ENCODE measurements at regions not wholly inside any gene's neighbourhood (a gene's known extent, or its start where the extent isn't known, plus 50 kb on each side); places are given as distances from the start of the nearest gene placed in this dataset.

- Mint-ChIP-seq H3K27me3 (ENCODE audit: insufficient read depth) (no peaks in the 10 kb centered on the region), H3K4me1 (peaks cover 8% of the 10 kb centered on the region), H3K27ac (no peak overlapping the region), H3K36me3 (ENCODE audit: low read depth) (no peaks in the 10 kb centered on the region), H3K9me3 (no peaks in the 10 kb centered on the region), H3K4me3 (no peak overlapping the region)
- no peaks in the 10 kb centered on the region for H3K4me1 ChIP-seq (ENCODE audit: control insufficient read depth, insufficient read depth, low read length)
- no peak overlapping the region for H3K27ac ChIP-seq (ENCODE audit: low read depth, low read length)
- WGBS, 2 experiments (ENCODE audit: insufficient coverage in 1 of 2, insufficient read length in 1 of 2), result 96 to 98% methylated on average over 4 to 5 of the region's 5 CpGs
- DNase-seq, result no peak
- H3K27me3 ChIP-seq (ENCODE audit: control insufficient read depth, insufficient read depth, low read length, poor library complexity, severe bottlenecking), result no peaks in the 10 kb centered on the region
- no peaks in the 10 kb centered on the region for H3K36me3 ChIP-seq (ENCODE audit: control insufficient read depth, insufficient read depth, low read length)
- no peak for TF ChIP-seq CTCF (conservative IDR thresholded peaks at IDR 0.05)
- H3K9me3 ChIP-seq (ENCODE audit: control insufficient read depth, low read length), result no peaks in the 10 kb centered on the region
- no peak overlapping the region for H3K4me3 ChIP-seq (ENCODE audit: low read length)
- H3K9ac ChIP-seq (ENCODE audit: extremely low read depth, low read length, poor library complexity, severe bottlenecking), result no peak overlapping the region
Observed at GRCh38 chr1:217943361-217943760, 312.2 kb downstream of the SPATA17 start.

DNA sequence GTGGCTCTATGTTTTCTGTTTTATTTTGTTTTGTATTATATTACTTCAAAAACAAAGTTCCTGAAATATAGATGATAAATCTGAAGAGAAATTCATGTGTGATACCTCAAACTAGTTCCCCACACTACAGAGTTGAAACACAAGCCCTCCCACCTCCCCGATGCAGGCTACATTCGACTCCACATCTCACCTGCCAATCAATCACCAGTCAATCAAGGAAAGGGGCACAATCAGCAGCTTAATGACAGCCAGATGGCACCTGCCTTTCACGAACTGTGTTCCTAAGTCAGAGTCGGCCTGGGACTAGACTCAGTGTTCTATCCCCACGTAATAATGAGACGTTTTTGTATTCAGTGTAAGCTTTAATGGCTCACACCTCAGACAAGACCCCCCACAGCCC lies 313.4 kb downstream of the SPATA17 start:
- Histone ChIP-seq H3K9ac (ENCODE audit: extremely low read depth, low read length, poor library complexity, severe bottlenecking) (no peak overlapping the region), H3K36me3 (ENCODE audit: control insufficient read depth, insufficient read depth, low read length) (no peaks in the 10 kb centered on the region), H3K4me3 (ENCODE audit: low read length) (no peak overlapping the region), H3K27ac (ENCODE audit: low read depth, low read length) (no peak overlapping the region), H3K4me1 (ENCODE audit: control insufficient read depth, insufficient read depth, low read length) (no peaks in the 10 kb centered on the region), H3K9me3 (ENCODE audit: control insufficient read depth, low read length) (no peaks in the 10 kb centered on the region), H3K27me3 (ENCODE audit: control insufficient read depth, insufficient read depth, low read length, poor library complexity, severe bottlenecking) (no peaks in the 10 kb centered on the region)
- H3K9me3 Mint-ChIP-seq, result no peaks in the 10 kb centered on the region
- H3K27me3 Mint-ChIP-seq (ENCODE audit: insufficient read depth), result no peaks in the 10 kb centered on the region
- H3K4me1 Mint-ChIP-seq, result peaks cover 8% of the 10 kb centered on the region
- H3K27ac Mint-ChIP-seq, result no peak overlapping the region
- TF ChIP-seq CTCF (conservative IDR thresholded peaks at IDR 0.05), result no peak
- no peaks in the 10 kb centered on the region for H3K36me3 Mint-ChIP-seq (ENCODE audit: low read depth)
- H3K4me3 Mint-ChIP-seq, result no peak overlapping the region
- DNase-seq, result no peak
- 82 to 89% methylated on average over 3 to 6 of the region's 6 CpGs for WGBS, 2 experiments (ENCODE audit: insufficient coverage in 1 of 2, insufficient read length in 1 of 2)

DNA sequence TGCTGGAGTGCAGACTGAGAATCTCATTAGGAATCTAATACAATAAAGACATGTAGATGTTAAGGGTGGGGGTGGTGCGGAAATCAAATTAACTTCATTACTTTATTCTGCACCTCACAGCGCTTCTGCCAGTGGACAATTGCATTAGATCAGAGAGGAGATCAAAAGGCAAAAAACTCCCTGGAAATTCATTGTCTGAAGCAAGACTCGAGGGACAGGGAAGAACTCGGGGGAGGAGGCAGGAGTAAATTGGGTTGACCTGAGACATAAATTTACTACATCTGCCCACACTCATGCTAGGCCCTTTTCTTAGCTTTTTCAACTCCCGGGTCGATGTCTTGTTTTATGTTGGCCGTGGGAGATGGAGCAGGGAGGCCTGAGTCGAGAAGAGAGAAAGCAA lies 315.4 kb downstream of the SPATA17 start:
- no peaks in the 10 kb centered on the region for H3K27me3 Mint-ChIP-seq (ENCODE audit: insufficient read depth)
- no peak for DNase-seq
- Histone ChIP-seq H3K9ac (ENCODE audit: extremely low read depth, low read length, poor library complexity, severe bottlenecking) (no peak overlapping the region), H3K27me3 (ENCODE audit: control insufficient read depth, insufficient read depth, low read length, poor library complexity, severe bottlenecking) (no peaks in the 10 kb centered on the region), H3K4me1 (ENCODE audit: control insufficient read depth, insufficient read depth, low read length) (no peaks in the 10 kb centered on the region), H3K27ac (ENCODE audit: low read depth, low read length) (no peak overlapping the region), H3K4me3 (ENCODE audit: low read length) (no peak overlapping the region), H3K9me3 (ENCODE audit: control insufficient read depth, low read length) (no peaks in the 10 kb centered on the region), H3K36me3 (ENCODE audit: control insufficient read depth, insufficient read depth, low read length) (no peaks in the 10 kb centered on the region)
- no peaks in the 10 kb centered on the region for H3K9me3 Mint-ChIP-seq
- no peak for TF ChIP-seq CTCF (conservative IDR thresholded peaks at IDR 0.05)
- no peak overlapping the region for H3K4me3 Mint-ChIP-seq
- peaks cover 8% of the 10 kb centered on the region for H3K4me1 Mint-ChIP-seq
- 90 to 92% methylated on average over 4 to 7 of the region's 8 CpGs for WGBS, 2 experiments (ENCODE audit: insufficient coverage in 1 of 2, insufficient read length in 1 of 2)
- H3K36me3 Mint-ChIP-seq (ENCODE audit: low read depth), result no peaks in the 10 kb centered on the region
- H3K27ac Mint-ChIP-seq, result no peak overlapping the region

Measured in endodermal cell (in vitro differentiated cells).